ENCODE measurements at regions not wholly inside any gene's neighbourhood (a gene's known extent, or its start where the extent isn't known, plus 50 kb on each side); places are given as distances from the start of the nearest gene placed in this dataset.

DNA sequence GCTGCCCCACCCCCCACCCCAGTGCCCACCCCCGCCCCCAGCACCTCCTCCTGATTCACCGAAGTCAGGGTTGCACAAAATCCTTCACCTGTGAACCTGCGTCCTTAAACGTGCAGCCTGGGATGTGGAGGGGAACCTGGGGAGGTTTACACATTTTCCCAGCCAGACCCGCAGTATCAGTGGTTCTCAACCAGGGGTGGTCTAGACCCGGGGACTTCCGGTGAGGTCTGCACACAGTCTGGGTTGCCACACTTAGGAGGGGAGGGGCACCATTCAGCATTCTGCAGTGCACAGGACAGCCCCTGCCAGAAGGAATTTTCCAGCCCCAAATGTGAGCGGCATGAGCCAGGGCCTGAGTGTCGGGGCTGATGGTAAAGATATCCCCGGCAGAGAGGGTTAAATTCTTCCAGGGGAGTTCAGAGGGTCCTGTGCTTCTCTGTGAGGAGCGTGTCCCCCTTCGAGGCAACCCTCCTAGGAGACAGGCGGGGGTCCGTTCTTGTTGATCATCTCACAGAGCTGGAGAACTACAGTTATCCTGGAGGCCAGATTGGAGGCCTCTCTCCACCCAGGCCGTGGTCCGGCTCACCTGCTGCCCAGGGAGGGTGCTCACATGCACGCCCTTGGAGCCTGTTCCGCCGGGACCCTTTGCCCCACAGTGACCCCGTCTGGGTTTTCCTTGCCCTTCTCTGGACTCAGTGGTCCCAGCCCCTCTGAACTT is 113.6 kb downstream of the SIK1 start:
- TF ChIP-seq, protein P1, sequence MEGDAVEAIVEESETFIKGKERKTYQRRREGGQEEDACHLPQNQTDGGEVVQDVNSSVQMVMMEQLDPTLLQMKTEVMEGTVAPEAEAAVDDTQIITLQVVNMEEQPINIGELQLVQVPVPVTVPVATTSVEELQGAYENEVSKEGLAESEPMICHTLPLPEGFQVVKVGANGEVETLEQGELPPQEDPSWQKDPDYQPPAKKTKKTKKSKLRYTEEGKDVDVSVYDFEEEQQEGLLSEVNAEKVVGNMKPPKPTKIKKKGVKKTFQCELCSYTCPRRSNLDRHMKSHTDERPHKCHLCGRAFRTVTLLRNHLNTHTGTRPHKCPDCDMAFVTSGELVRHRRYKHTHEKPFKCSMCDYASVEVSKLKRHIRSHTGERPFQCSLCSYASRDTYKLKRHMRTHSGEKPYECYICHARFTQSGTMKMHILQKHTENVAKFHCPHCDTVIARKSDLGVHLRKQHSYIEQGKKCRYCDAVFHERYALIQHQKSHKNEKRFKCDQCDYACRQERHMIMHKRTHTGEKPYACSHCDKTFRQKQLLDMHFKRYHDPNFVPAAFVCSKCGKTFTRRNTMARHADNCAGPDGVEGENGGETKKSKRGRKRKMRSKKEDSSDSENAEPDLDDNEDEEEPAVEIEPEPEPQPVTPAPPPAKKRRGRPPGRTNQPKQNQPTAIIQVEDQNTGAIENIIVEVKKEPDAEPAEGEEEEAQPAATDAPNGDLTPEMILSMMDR (IDR thresholded peaks at IDR 0.05 in 8 of 11, conservative IDR thresholded peaks at IDR 0.05 in 3 of 11) = no peak
- no peak for TF ChIP-seq POLR2A (IDR thresholded peaks at IDR 0.05)
